ENCODE measurements at regions not wholly inside any gene's neighbourhood (a gene's known extent, or its start where the extent isn't known, plus 50 kb on each side); places are given as distances from the start of the nearest gene placed in this dataset.

DNA sequence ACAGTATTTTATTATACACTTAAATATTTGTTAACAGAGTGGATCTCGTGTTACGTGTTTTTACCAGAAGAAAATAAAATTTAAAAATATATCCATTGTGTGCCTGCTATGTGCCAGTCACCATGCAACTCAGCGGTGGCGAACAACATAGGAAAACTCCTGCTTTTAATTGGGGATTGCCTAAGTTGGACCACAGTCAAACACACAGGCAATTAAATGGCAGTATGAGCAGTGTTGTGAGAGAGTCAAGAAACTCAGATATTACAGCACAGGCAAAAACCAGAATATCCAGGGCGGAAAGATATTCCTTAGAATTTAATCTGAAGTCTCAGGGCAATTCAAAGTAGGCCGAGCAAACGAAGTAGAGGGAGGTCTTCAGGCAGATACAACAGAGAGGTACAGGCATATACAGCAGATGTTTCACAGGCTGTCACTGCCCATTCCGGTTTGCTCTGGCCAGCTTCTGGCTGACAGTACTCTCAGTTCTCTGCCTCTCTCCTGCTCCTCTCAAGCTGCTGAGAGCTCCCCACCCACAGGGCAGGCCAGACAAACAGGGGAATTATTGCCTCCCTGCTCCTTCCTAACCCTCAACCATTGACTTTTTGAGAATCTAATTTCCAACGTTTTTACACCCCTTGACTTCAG is 540.2 kb upstream of the TMEM132C start (continued):
- TF ChIP-seq, protein P1, sequence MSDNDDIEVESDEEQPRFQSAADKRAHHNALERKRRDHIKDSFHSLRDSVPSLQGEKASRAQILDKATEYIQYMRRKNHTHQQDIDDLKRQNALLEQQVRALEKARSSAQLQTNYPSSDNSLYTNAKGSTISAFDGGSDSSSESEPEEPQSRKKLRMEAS (IDR thresholded peaks at IDR 0.05), result no peak
- TF ChIP-seq SIX5 (IDR thresholded peaks at IDR 0.05; ENCODE audit: low read depth, low read length), result no peak
- no peak for TF ChIP-seq SUZ12 (IDR thresholded peaks at IDR 0.05; ENCODE audit: low read length)
- TF ChIP-seq SP1 (IDR thresholded peaks at IDR 0.05; ENCODE audit: low read depth, low read length), result no peak
